ENCODE measurements at regions not wholly inside any gene's neighbourhood (a gene's known extent, or its start where the extent isn't known, plus 50 kb on each side); places are given as distances from the start of the nearest gene placed in this dataset.
"Not testable (repeated sequence)": the region's sequence is repeated elsewhere in the genome, so short reads cannot be mapped to it uniquely, and the experiment has no call there.

DNA sequence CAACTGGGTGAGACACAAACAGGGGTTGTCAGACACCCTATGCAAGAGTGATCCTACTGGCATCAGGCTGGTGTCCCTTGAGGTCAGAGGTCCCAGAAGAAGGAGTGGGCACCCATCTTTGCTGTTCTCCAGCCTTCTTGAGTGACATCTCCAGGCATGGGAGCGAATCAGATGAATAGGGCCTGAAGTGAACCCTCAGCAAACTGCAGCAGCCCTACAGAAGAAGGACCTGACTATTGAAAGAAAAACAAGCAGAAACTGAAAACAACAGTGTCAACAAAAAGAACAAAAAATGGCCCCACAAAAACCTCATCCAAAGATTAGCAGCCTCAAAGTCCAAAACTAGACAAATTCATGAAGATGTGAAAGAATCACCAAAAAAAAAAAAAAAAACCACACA, 1229.7 kb upstream of the CRIM1 start:
- Histone ChIP-seq H3K4me1 (ENCODE audit: control insufficient read depth, insufficient read depth, low read length) (no peaks in the 10 kb centered on the region), H3K9me3 (ENCODE audit: control insufficient read depth, low read length) (peaks cover 4% of the 10 kb centered on the region), H3K4me3 (ENCODE audit: low read length) (no peak overlapping the region), H3K9ac (ENCODE audit: low read length) (no peak overlapping the region), H3K36me3 (ENCODE audit: control insufficient read depth, insufficient read depth, low read length, severe bottlenecking) (no peaks in the 10 kb centered on the region), H3K27me3 (replicated peaks; ENCODE audit: control insufficient read depth, insufficient read depth, low read length) (no peaks in the 10 kb centered on the region)
- DNase-seq (ENCODE audit: low read depth), result no peak

DNA sequence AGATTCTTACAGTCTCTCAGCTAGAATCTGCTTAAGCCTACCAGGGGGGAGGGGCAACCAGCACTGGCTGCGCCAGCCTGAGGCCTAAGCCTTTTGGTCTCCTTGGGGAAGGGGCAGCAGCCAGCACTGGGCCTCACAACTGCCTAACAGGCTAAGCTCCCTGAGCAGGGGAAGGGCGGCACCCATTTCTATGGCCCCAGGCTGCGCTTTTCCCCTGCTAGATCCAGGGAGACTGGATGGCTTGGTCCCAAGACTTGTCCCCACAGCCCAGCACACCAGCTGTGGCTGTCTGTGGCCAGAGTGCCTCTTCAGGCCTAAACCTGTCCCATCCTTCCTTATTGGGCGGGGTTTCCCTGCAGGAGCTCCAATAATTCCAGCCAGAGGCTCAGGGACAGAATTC, 1230.3 kb upstream of the CRIM1 start:
- H3K4me1 ChIP-seq (ENCODE audit: control insufficient read depth, insufficient read depth, low read length), result no peaks in the 10 kb centered on the region
- no peaks in the 10 kb centered on the region for H3K27me3 ChIP-seq (replicated peaks; ENCODE audit: control insufficient read depth, insufficient read depth, low read length)
- H3K36me3 ChIP-seq (ENCODE audit: control insufficient read depth, insufficient read depth, low read length, severe bottlenecking), result no peaks in the 10 kb centered on the region
- H3K9me3 ChIP-seq (ENCODE audit: control insufficient read depth, low read length), result peaks cover 4% of the 10 kb centered on the region
- DNase-seq (ENCODE audit: low read depth), result no peak
- H3K4me3 ChIP-seq (ENCODE audit: low read length), result no peak overlapping the region
- H3K9ac ChIP-seq (ENCODE audit: low read length), result no peak overlapping the region

DNA sequence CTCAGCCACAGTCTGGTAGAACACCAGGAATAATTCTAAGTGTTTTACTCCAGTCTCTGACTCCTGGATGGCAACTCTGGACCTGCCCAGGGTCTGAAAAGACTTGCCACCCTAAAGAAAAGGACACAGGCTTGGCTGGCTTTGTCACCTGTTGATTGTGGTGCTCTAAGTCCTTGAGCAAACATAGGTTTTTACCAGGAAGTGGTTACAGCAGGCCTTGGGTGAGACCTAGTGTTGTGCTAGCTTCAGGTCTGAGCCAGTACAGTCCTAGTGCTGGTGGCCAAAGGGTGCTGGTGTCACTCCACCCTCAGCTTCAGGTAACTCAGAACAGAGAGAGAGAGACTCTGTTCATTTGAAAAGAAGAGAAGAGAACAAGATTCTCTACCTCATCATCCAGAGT, 1239.4 kb upstream of the CRIM1 start:
- no peak overlapping the region for H3K9ac ChIP-seq (ENCODE audit: low read length)
- H3K4me1 ChIP-seq (ENCODE audit: control insufficient read depth, insufficient read depth, low read length), result no peaks in the 10 kb centered on the region
- no peak overlapping the region for H3K4me3 ChIP-seq (ENCODE audit: low read length)
- DNase-seq (ENCODE audit: low read depth), result no peak
- no peaks in the 10 kb centered on the region for H3K27me3 ChIP-seq (replicated peaks; ENCODE audit: control insufficient read depth, insufficient read depth, low read length)
- H3K36me3 ChIP-seq (ENCODE audit: control insufficient read depth, insufficient read depth, low read length, severe bottlenecking), result no peaks in the 10 kb centered on the region
- H3K9me3 ChIP-seq (ENCODE audit: control insufficient read depth, low read length), result no peaks in the 10 kb centered on the region

DNA sequence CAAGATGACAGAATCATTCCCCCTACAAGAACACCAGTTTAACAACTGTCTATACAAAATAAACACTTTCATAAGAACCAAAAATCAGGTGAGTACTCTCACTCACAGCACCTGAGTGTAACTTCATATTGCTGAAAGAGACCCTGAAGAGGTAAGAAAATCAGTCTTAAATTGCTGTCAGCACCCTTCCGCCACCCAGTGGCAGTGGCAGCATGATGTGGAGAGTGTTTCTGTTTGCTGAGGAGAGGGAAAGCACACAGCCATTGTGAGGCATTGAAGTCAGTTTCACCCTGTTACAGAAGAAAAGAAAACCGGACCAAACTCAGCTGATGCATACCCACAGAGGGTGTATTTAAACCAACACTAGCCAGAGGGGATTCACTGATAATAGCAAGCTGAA, 1240.8 kb upstream of the CRIM1 start:
- DNase-seq (ENCODE audit: low read depth), result no peak
- Histone ChIP-seq H3K4me3 (ENCODE audit: low read length) (no peak overlapping the region), H3K36me3 (ENCODE audit: control insufficient read depth, insufficient read depth, low read length, severe bottlenecking) (no peaks in the 10 kb centered on the region), H3K9me3 (ENCODE audit: control insufficient read depth, low read length) (no peaks in the 10 kb centered on the region), H3K4me1 (ENCODE audit: control insufficient read depth, insufficient read depth, low read length) (no peaks in the 10 kb centered on the region), H3K9ac (ENCODE audit: low read length) (no peak overlapping the region), H3K27me3 (replicated peaks; ENCODE audit: control insufficient read depth, insufficient read depth, low read length) (no peaks in the 10 kb centered on the region)

DNA sequence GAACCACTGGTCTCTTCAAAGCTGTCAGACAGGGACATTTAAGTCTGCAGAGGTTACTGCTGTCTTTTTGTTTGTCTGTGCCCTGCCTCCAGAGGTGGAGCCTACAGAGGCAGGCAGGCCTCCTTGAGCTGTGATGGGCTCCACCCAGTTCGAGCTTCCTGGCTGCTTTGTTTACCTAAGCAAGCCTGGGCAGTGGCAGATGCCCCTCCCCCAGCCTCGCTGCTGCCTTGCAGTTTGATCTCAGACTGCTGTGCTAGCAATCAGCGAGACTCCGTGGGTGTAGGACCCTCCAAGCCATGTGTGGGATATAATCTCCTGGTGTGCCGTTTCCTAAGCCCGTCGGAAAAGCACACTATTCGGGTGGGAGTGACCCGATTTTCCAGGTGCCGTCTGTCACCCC, 1243.2 kb upstream of the CRIM1 start:
- H3K36me3 ChIP-seq (ENCODE audit: control insufficient read depth, insufficient read depth, low read length, severe bottlenecking); H3K27me3 ChIP-seq (replicated peaks; ENCODE audit: control insufficient read depth, insufficient read depth, low read length); H3K9ac ChIP-seq (ENCODE audit: low read length); DNase-seq (ENCODE audit: low read depth); H3K4me1 ChIP-seq (ENCODE audit: control insufficient read depth, insufficient read depth, low read length); H3K9me3 ChIP-seq (ENCODE audit: control insufficient read depth, low read length); H3K4me3 ChIP-seq (ENCODE audit: low read length): not testable (repeated sequence)

DNA sequence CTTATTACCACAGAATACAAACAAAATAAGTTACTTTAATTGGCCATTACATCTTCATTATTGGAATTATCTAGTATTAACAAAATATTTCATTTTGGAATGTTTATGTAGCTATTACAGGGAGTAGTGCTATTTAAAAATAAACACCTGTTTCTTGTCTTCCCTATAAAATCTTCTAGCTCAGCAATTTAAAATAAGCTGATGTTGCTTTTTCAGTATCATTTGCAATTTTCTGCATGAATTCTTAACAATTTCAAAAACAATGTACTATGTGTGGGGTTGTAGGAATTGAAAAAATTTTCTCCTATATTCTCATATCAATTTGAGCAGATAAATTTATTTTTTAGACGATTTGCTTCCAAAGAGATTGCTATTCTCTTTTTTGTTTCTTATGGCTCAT, 1251.3 kb upstream of the CRIM1 start:
- no peak for DNase-seq (ENCODE audit: low read depth)
- no peak overlapping the region for H3K4me3 ChIP-seq (ENCODE audit: low read length)
- H3K9me3 ChIP-seq (ENCODE audit: control insufficient read depth, low read length), result no peaks in the 10 kb centered on the region
- no peaks in the 10 kb centered on the region for H3K27me3 ChIP-seq (replicated peaks; ENCODE audit: control insufficient read depth, insufficient read depth, low read length)
- H3K36me3 ChIP-seq (ENCODE audit: control insufficient read depth, insufficient read depth, low read length, severe bottlenecking), result no peaks in the 10 kb centered on the region
- no peak overlapping the region for H3K9ac ChIP-seq (ENCODE audit: low read length)
- no peaks in the 10 kb centered on the region for H3K4me1 ChIP-seq (ENCODE audit: control insufficient read depth, insufficient read depth, low read length)

DNA sequence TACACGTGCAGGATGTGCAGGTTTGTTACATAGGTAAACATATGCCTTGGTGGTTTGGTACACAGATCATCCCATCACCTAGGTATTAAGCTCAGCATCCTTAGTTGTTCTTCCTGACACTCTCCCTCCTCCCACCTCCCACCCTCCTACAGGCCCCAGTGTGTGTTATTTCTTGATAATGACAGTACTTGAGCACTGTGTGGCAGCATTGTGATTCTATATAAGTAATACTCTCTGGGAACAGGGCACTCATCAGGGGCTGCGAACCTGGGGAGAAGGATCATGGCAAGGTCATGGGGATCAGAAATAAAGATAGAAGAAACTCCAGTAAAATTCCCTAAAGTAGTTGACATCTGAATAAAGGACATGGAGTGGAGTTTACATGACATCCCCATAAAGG, 1256.2 kb upstream of the CRIM1 start:
- H3K36me3 ChIP-seq (ENCODE audit: control insufficient read depth, insufficient read depth, low read length, severe bottlenecking), result no peaks in the 10 kb centered on the region
- no peak for DNase-seq (ENCODE audit: low read depth)

DNA sequence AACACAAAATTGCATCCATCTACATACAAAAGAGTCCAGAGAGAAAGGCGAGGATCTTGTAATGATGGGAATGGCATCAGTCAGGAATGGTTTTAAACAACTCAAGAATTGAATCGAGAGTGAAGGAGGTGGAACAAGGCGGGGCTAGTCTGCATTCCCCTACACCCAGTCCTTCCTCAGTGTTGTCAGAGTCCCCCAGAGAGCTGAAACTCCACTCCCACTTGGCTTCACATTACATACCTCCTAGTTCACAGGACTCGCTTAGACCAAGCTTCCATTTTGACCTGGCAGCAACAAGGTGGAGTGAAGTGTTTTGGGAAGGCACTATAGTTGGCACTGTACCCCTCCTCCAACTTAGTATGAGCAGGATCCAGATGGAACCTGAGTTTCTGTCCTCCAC, 1273.5 kb upstream of the CRIM1 start:
- Histone ChIP-seq H3K4me1 (ENCODE audit: control insufficient read depth, insufficient read depth, low read length) (peaks cover 5% of the 10 kb centered on the region), H3K9ac (ENCODE audit: low read length) (no peak overlapping the region), H3K36me3 (ENCODE audit: control insufficient read depth, insufficient read depth, low read length, severe bottlenecking) (no peaks in the 10 kb centered on the region), H3K27me3 (replicated peaks; ENCODE audit: control insufficient read depth, insufficient read depth, low read length) (no peaks in the 10 kb centered on the region), H3K9me3 (ENCODE audit: control insufficient read depth, low read length) (no peaks in the 10 kb centered on the region), H3K4me3 (ENCODE audit: low read length) (no peak overlapping the region)
- DNase-seq (ENCODE audit: low read depth), result no peak

More for the DNA sequence above, 1256.2 kb upstream of the CRIM1 start:
- H3K4me1 ChIP-seq (ENCODE audit: control insufficient read depth, insufficient read depth, low read length), result no peaks in the 10 kb centered on the region
- no peak overlapping the region for H3K9ac ChIP-seq (ENCODE audit: low read length)
- H3K4me3 ChIP-seq (ENCODE audit: low read length), result no peak overlapping the region
- no peaks in the 10 kb centered on the region for H3K27me3 ChIP-seq (replicated peaks; ENCODE audit: control insufficient read depth, insufficient read depth, low read length)
- no peaks in the 10 kb centered on the region for H3K9me3 ChIP-seq (ENCODE audit: control insufficient read depth, low read length)

DNA sequence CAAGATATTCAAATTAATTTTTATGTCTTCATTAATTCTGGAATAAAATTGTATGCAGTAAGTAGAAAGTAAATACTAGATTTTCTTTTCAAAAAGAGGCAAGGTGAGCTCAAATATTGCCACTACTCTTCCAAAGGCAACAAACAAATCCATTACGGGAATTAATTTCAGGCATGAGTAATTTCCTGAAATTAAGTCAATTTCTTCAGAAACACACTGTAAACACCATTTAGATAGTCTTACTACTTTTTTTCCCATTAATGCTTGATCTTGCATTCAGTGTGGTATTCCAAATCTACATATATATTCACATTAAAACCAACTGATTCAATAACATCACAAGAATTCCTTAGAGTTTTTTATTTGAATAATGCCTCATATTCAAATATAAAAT, 1274.0 kb upstream of the CRIM1 start:
- Histone ChIP-seq H3K27me3 (replicated peaks; ENCODE audit: control insufficient read depth, insufficient read depth, low read length) (no peaks in the 10 kb centered on the region), H3K36me3 (ENCODE audit: control insufficient read depth, insufficient read depth, low read length, severe bottlenecking) (no peaks in the 10 kb centered on the region), H3K4me1 (ENCODE audit: control insufficient read depth, insufficient read depth, low read length) (peaks cover 5% of the 10 kb centered on the region), H3K4me3 (ENCODE audit: low read length) (no peak overlapping the region), H3K9me3 (ENCODE audit: control insufficient read depth, low read length) (no peaks in the 10 kb centered on the region), H3K9ac (ENCODE audit: low read length) (no peak overlapping the region)
- no peak for DNase-seq (ENCODE audit: low read depth)

DNA sequence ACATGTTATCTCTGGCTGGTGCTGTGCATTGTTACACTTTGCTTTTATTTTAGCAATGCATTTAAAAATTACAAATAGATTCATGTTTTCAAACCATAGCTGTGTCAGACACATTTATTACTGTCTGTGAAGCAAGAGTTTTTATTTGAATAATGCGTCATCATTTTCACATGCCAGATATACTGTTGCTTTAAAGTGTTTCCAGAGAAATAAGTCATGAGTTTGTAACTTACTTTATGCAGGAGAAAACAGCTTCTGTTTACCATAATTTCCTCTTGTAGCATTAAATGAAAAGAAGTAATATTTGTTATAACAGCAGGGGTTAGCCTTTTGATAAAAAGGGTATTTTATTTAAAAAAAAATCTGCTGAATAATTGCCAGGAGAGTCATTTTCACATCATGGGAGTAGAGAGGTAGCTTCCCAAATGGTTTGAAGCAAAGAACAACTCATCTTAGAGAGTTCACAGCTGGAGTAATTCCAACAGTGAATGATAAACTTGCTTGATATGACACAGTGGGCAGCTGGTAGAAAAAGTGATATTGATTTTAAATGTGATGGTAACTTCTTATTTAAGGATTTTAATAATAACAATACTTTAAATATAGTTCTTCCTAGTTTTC, 1274.5 kb upstream of the CRIM1 start:
- DNase-seq (ENCODE audit: low read depth), result no peak
- Histone ChIP-seq H3K4me3 (ENCODE audit: low read length) (no peak overlapping the region), H3K36me3 (ENCODE audit: control insufficient read depth, insufficient read depth, low read length, severe bottlenecking) (no peaks in the 10 kb centered on the region), H3K27me3 (replicated peaks; ENCODE audit: control insufficient read depth, insufficient read depth, low read length) (no peaks in the 10 kb centered on the region), H3K9ac (ENCODE audit: low read length) (no peak overlapping the region), H3K4me1 (ENCODE audit: control insufficient read depth, insufficient read depth, low read length) (peaks cover 5% of the 10 kb centered on the region), H3K9me3 (ENCODE audit: control insufficient read depth, low read length) (no peaks in the 10 kb centered on the region)

DNA sequence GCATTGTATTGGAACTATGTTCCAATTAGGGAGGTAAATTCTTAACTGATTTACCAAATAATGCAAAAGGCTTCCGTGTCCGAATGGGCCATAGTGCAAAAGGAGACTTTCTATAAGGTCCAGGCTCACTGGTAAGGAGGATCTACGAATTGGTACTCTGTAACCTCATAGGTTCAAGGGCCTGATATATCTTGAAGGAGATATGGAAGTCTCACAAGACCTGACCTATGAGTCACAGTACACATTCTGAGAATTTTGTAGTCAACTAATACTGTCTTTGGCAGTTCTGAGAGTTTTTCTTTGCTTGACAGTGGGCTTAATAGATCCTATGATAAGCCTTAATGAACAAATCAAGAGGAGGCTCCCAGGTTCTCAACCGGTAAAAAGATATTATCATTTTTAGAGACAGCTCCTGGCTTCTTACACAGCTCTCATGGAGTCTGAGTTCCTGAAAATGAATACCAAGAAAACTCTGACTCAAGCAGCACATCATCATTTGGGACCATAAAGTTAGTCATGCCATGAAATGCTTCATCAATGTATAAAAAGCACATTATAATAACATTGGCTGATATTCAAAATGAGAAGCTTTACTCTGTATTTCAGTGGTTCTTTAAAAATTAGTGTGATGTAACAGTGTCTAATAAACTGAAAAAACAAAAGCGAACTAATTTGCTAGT, 1275.2 kb upstream of the CRIM1 start:
- DNase-seq (ENCODE audit: low read depth), result no peak

DNA sequence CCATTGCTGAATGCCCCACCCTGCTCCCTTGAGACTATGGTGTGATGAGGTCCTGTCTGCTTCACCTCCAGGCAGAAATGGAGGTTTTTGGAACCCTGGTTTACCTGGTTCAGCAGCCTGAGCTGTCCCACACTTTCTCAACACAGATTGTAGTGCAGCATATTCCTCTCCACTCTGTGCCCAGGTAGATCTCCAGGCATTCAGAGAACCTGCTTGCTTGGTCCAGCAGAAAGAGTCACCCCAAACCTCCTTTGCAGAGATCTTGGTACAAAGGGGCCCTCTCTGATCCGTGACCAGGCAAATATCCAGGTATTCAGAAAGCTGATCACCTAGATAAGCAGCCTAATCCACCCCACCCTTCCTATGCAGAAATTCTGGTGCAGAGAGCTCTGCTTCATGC, 1288.2 kb upstream of the CRIM1 start:
- Histone ChIP-seq H3K9ac (ENCODE audit: low read length) (no peak overlapping the region), H3K27me3 (replicated peaks; ENCODE audit: control insufficient read depth, insufficient read depth, low read length) (no peaks in the 10 kb centered on the region), H3K4me1 (ENCODE audit: control insufficient read depth, insufficient read depth, low read length) (no peaks in the 10 kb centered on the region), H3K4me3 (ENCODE audit: low read length) (no peak overlapping the region), H3K36me3 (ENCODE audit: control insufficient read depth, insufficient read depth, low read length, severe bottlenecking) (no peaks in the 10 kb centered on the region), H3K9me3 (ENCODE audit: control insufficient read depth, low read length) (peaks cover 16% of the 10 kb centered on the region)
- no peak for DNase-seq (ENCODE audit: low read depth)

More for the DNA sequence above, 1275.2 kb upstream of the CRIM1 start:
- Histone ChIP-seq H3K36me3 (ENCODE audit: control insufficient read depth, insufficient read depth, low read length, severe bottlenecking) (no peaks in the 10 kb centered on the region), H3K4me1 (ENCODE audit: control insufficient read depth, insufficient read depth, low read length) (peaks cover 5% of the 10 kb centered on the region), H3K9ac (ENCODE audit: low read length) (no peak overlapping the region), H3K4me3 (ENCODE audit: low read length) (no peak overlapping the region), H3K9me3 (ENCODE audit: control insufficient read depth, low read length) (no peaks in the 10 kb centered on the region), H3K27me3 (replicated peaks; ENCODE audit: control insufficient read depth, insufficient read depth, low read length) (no peaks in the 10 kb centered on the region)
